GM21390 (cell line): ENCODE measurements at regions not wholly inside any gene's neighbourhood (a gene's known extent, or its start where the extent isn't known, plus 50 kb on each side); places are given as distances from the start of the nearest gene placed in this dataset.

Experiments used
- ATAC-seq: cut with Tn5 transposase; IDR thresholded peaks from one replicate; pipeline ENCODE4 v1.9.1; 2021; ENCODE audit not compliant: unreplicated experiment

- no peak for ATAC-seq
These were observed 1343.8 kb downstream of the TBC1D22A start for GRCh38 chr22:48106215-48106614.

- no peak for ATAC-seq
These were observed 1342.8 kb downstream of the TBC1D22A start for GRCh38 chr22:48105259-48105658.

GRCh38 chr22:48104766-48105165 is 1342.3 kb downstream of the TBC1D22A start:
- ATAC-seq, result no peak

GRCh38 chr22:48104102-48104738 is 1341.8 kb downstream of the TBC1D22A start:
- no peak for ATAC-seq

GRCh38 chr22:48103126-48103875 is 1340.9 kb downstream of the TBC1D22A start:
- no peak for ATAC-seq

GRCh38 chr22:48102581-48102980 is 1340.1 kb downstream of the TBC1D22A start:
- ATAC-seq, result no peak

GRCh38 chr22:48101704-48102103 is 1339.3 kb downstream of the TBC1D22A start:
- no peak for ATAC-seq

- ATAC-seq, result no peak
These were observed 1338.4 kb downstream of the TBC1D22A start for GRCh38 chr22:48100685-48101417.

GRCh38 chr22:48099671-48100070 is 1337.2 kb downstream of the TBC1D22A start:
- no peak for ATAC-seq

- no peak for ATAC-seq
These were observed 1336.8 kb downstream of the TBC1D22A start for GRCh38 chr22:48099251-48099650.

GRCh38 chr22:48098921-48099245 is 1336.4 kb downstream of the TBC1D22A start:
- no peak for ATAC-seq

GRCh38 chr22:48098243-48098920 is 1335.9 kb downstream of the TBC1D22A start:
- ATAC-seq, result peak; percentile 68

- ATAC-seq, result no peak
These were observed 1335.3 kb downstream of the TBC1D22A start for GRCh38 chr22:48097723-48098122.

- no peak for ATAC-seq
These were observed 1334.6 kb downstream of the TBC1D22A start for GRCh38 chr22:48096851-48097665.

- ATAC-seq, result no peak
These were observed 1334.0 kb downstream of the TBC1D22A start for GRCh38 chr22:48096411-48096810.

GRCh38 chr22:48093981-48094380 is 1331.5 kb downstream of the TBC1D22A start:
- no peak for ATAC-seq

- no peak for ATAC-seq
These were observed 1330.4 kb downstream of the TBC1D22A start for GRCh38 chr22:48092866-48093265.

GRCh38 chr22:48091656-48092223 is 1329.3 kb downstream of the TBC1D22A start:
- no peak for ATAC-seq

- ATAC-seq, result no peak
These were observed 1328.7 kb downstream of the TBC1D22A start for GRCh38 chr22:48091060-48091650.

GRCh38 chr22:48090332-48090672 is 1327.9 kb downstream of the TBC1D22A start:
- ATAC-seq, result no peak
